K562 (cell line): ENCODE measurements at regions not wholly inside any gene's neighbourhood (a gene's known extent, or its start where the extent isn't known, plus 50 kb on each side); places are given as distances from the start of the nearest gene placed in this dataset.

ENCODE experiments used
- ATAC-seq: fragments of 200-7000 bp; cut with Tn5 transposase; 3 replicates; pipeline ENCODE4 v1.9.1; 2020; ENCODE audit warnings: moderate library complexity
- BruUV-seq: library from RNA; stranded (reverse); fragments of 400-500 nt; replicated peaks from 2 replicates; lab custom pipeline; 2021; lab: Mats Ljungman, UMichigan
- CTCF ChIA-PET: fragments of 300-600 bp; formaldehyde crosslinking; extraction: SDS; loops from one replicate; lab custom pipeline; 2021; ENCODE audit warnings: low intra/inter-chr PET ratio; lab: Yijun Ruan, JAX
- POLR2A ChIA-PET: fragments of 300-600, 350-650 bp; sonication (Branson Sonifier 250); formaldehyde crosslinking; extraction: SDS; loops from one replicate; lab custom pipeline; 2021; ENCODE audit warnings: antibody characterized with exemption, inconsistent platforms; lab: Yijun Ruan, JAX
- DNase-seq, 4 experiments: peaks; one replicate each; pipeline versions ENCODE4 v3.0.0 to v3.0.0-alpha.2; 2011 to 2018; ENCODE audit warnings: low spot score in 3 of 4, mixed read lengths in 3 of 4; ENCODE audit errors: extremely low read depth in 1 of 4
- FAIRE-seq: peaks from 2 replicates; lab custom pipeline; 2011; peaks lifted over from hg19 to GRCh38; lab: Jason Lieb, UNC
- H2AFZ ChIP-seq: 2 replicates; pipeline ENCODE4 v1.6.0; 2011; ENCODE audit warnings: low read depth, low read length, control low read depth, inconsistent platforms
- H3K27ac ChIP-seq: fragments of 200-600 bp; 3 replicates; pipeline ENCODE4 v1.8.0; 2011; ENCODE audit warnings: low read depth, mild to moderate bottlenecking, control low read depth, inconsistent platforms, low read length, moderate library complexity, mixed read lengths; ENCODE audit errors: extremely low read depth
- H3K27me3 ChIP-seq, 2 experiments: fragments of 300-600 bp in 1 of 2; 2 replicates in 1 of 2; 3 replicates in 1 of 2; pipeline versions ENCODE4 v1.6.0 to v1.8.0; 2011; ENCODE audit warnings: inconsistent platforms in 2 of 2, low read length in 2 of 2, mild to moderate bottlenecking in 1 of 2, mixed read lengths in 1 of 2, moderate library complexity in 1 of 2; ENCODE audit not compliant: control insufficient read depth in 2 of 2, insufficient read depth in 2 of 2
- H3K36me3 ChIP-seq: fragments of 300-600 bp; 3 replicates; pipeline ENCODE4 v1.8.0; 2011; ENCODE audit warnings: mild to moderate bottlenecking, low read length, inconsistent platforms; ENCODE audit not compliant: control insufficient read depth, insufficient read depth
- H3K4me1 ChIP-seq, 2 experiments: fragments of 200-600 bp in 1 of 2; replicated peaks in 1 of 2; 2 replicates in 1 of 2; 3 replicates in 1 of 2; pipeline versions ENCODE4 v1.5.1 to v1.8.0; 2011; ENCODE audit warnings: inconsistent platforms in 2 of 2, low read length in 2 of 2, mild to moderate bottlenecking in 1 of 2, mixed read lengths in 1 of 2, moderate library complexity in 1 of 2; ENCODE audit not compliant: control insufficient read depth in 2 of 2, insufficient read depth in 2 of 2
- H3K4me2 ChIP-seq: 2 replicates; pipeline ENCODE4 v1.6.1; 2011; ENCODE audit warnings: low read length, control low read depth, inconsistent platforms, mixed read lengths; ENCODE audit not compliant: insufficient read depth
- H3K4me3 ChIP-seq: fragments of 200-600 bp; sonication (generic), shearing (Covaris generic); 2 replicates; pipeline ENCODE4 v1.5.1; 2016; ENCODE audit warnings: control low read depth, inconsistent platforms
- H3K79me2 ChIP-seq: fragments of 200-600 bp; 3 replicates; pipeline ENCODE4 v1.8.0; 2011; ENCODE audit warnings: low read length, inconsistent platforms; ENCODE audit not compliant: control insufficient read depth, insufficient read depth
- H3K9ac ChIP-seq, 2 experiments: 2 replicates each; pipeline versions ENCODE4 v1.6.0 to v1.6.1; 2011; ENCODE audit warnings: low read depth in 2 of 2, low read length in 2 of 2, control low read depth in 1 of 2, inconsistent platforms in 1 of 2, mild to moderate bottlenecking in 1 of 2, mixed read lengths in 1 of 2; ENCODE audit not compliant: insufficient read depth in 1 of 2
- H3K9me1 ChIP-seq: one replicate; pipeline ENCODE4 v1.6.0; 2011; ENCODE audit warnings: inconsistent platforms, mild to moderate bottlenecking, low read length, moderate library complexity; ENCODE audit not compliant: control insufficient read depth, insufficient read depth
- H3K9me3 ChIP-seq: replicated peaks from 2 replicates; pipeline ENCODE4 v1.5.1; 2011; ENCODE audit warnings: low read depth, low read length, inconsistent platforms; ENCODE audit not compliant: control insufficient read depth, insufficient read depth
- H4K20me1 ChIP-seq: replicated peaks from 2 replicates; pipeline ENCODE4 v1.6.1; 2011; ENCODE audit warnings: low read length, inconsistent platforms, mixed read lengths; ENCODE audit not compliant: control insufficient read depth, insufficient read depth
- ATF7 ChIP-seq: fragments of 450-650 bp; IDR thresholded peaks from 2 replicates; pipeline ENCODE4 v1.7.1; 2014; ENCODE audit warnings: mild to moderate bottlenecking, moderate library complexity
- CTCF ChIP-seq, 3 experiments: IDR thresholded peaks in 2 of 3; conservative IDR thresholded peaks in 1 of 3; 2 replicates each; pipeline ENCODE4 v1.5.1; 2011 to 2012; ENCODE audit warnings: low read length in 3 of 3, mild to moderate bottlenecking in 3 of 3, control low read depth in 2 of 3, improper control_type of control experiment in 1 of 3, inconsistent platforms in 1 of 3, low read depth in 1 of 3, mixed read lengths in 1 of 3, moderate library complexity in 1 of 3; ENCODE audit not compliant: insufficient read depth in 2 of 3
- DACH1 ChIP-seq: fragments of 450-650 bp; IDR thresholded peaks from 2 replicates; pipeline ENCODE4 v1.6.1; 2018; ENCODE audit not compliant: partially characterized antibody
- FOXJ3 ChIP-seq: sonication (generic); formaldehyde crosslinking; IDR thresholded peaks from 2 replicates; pipeline ENCODE4 v1.4.0; 2020; ENCODE audit warnings: mild to moderate bottlenecking, missing genetic modification reagents
- MIER1 ChIP-seq: fragments of 450-650 bp; IDR thresholded peaks from 2 replicates; pipeline ENCODE4 v1.6.1; 2016; ENCODE audit warnings: antibody characterized with exemption, mild to moderate bottlenecking, low read depth
- MTA1 ChIP-seq: fragments of 450-650 bp; IDR thresholded peaks from 2 replicates; pipeline ENCODE4 v1.6.1; 2017; ENCODE audit warnings: borderline replicate concordance
- POLR3G ChIP-seq: IDR thresholded peaks from 2 replicates; pipeline ENCODE4 v1.6.1; 2011; ENCODE audit not compliant: insufficient read length, insufficient replicate concordance; ENCODE audit errors: extremely low read depth
- RAD21 ChIP-seq, 2 experiments: fragments of 250-450 bp in 1 of 2; fragments of 450-650 bp in 1 of 2; sonication (Bioruptor Pico) in 1 of 2; formaldehyde crosslinking in 1 of 2; IDR thresholded peaks in 1 of 2; conservative IDR thresholded peaks in 1 of 2; 2 replicates each; pipeline versions ENCODE4 v1.4.0 to v1.8.0; 2020 to 2022; ENCODE audit warnings: mild to moderate bottlenecking in 2 of 2, moderate library complexity in 1 of 2
- SMC3 ChIP-seq: conservative IDR thresholded peaks from 2 replicates; pipeline ENCODE4 v1.6.1; 2011; ENCODE audit warnings: low read depth, low read length, improper control_type of control experiment; ENCODE audit not compliant: insufficient read depth
- SPI1 ChIP-seq: IDR thresholded peaks from 2 replicates; pipeline ENCODE4 v1.6.1; 2011; ENCODE audit warnings: low read depth, low read length, control low read depth, borderline replicate concordance
- WGBS: fragments of 100-300 bp; shearing (Covaris generic); methylation state at CpG from one replicate; pipeline ENCODE4 v1.1.6; 2016; ENCODE audit warnings: low coverage, mixed read lengths; ENCODE audit not compliant: insufficient coverage; ENCODE audit errors: missing lambda C conversion rate; 5-methylcytosine and 5-hydroxymethylcytosine counted together
- in situ Hi-C: fragments of 300-500 bp; cut with MboI; formaldehyde crosslinking; loops from 4 replicates; pipeline ENCODE4 v1.15.0; 2018; ENCODE audit warnings: inconsistent platforms, mixed read lengths
- intact Hi-C: fragments of 100-400 bp; cut with micrococcal nuclease; formaldehyde crosslinking; loops from 2 replicates; pipeline ENCODE4 v1.14.2; 2022
- TF ChIP-seq, protein P1 (sequence below): sonication (generic); formaldehyde crosslinking; IDR thresholded peaks from 2 replicates; pipeline ENCODE4 v1.5.0; 2020; ENCODE audit warnings: missing genetic modification reagents

- Histone ChIP-seq H3K79me2 (no peaks in the 10 kb centered on the region), H3K27me3 (no peaks in the 10 kb centered on the region), H3K36me3 (no peaks in the 10 kb centered on the region), H3K9me1 (no peaks in the 10 kb centered on the region), H3K4me2 (no peak overlapping the region), H4K20me1 (no peaks in the 10 kb centered on the region), H3K9me3 (no peaks in the 10 kb centered on the region), H3K27ac (no peak overlapping the region), H3K9ac (no peak overlapping the region), H2AFZ (no peak overlapping the region), H3K4me1 (no peaks in the 10 kb centered on the region), H3K4me3 (no peak overlapping the region)
- BruUV-seq: no TSS peak
- DNase-seq (no peak), ATAC-seq (no peak), FAIRE-seq (no peak)
- POLR2A ChIA-PET: interaction anchor here (0.6 kb wide), 1 partner anchor 108 kb away, joined by 3 read pairs; no protein-coding TSS in a partner anchor
- WGBS: 0% methylated on average over 3 of the region's 3 CpGs
- in situ Hi-C loops (no loop called here), intact Hi-C loops (no loop called here)
- CTCF ChIA-PET: no interaction called here
- no peak for TF ChIP-seq FOXJ3 (CRISPR knock-in tag)
- no peak for TF ChIP-seq MIER1
- no peak for TF ChIP-seq POLR3G
These were observed 993.4 kb upstream of the EEF2KMT start for GRCh38 chr16:6091021-6091420.

DNA sequence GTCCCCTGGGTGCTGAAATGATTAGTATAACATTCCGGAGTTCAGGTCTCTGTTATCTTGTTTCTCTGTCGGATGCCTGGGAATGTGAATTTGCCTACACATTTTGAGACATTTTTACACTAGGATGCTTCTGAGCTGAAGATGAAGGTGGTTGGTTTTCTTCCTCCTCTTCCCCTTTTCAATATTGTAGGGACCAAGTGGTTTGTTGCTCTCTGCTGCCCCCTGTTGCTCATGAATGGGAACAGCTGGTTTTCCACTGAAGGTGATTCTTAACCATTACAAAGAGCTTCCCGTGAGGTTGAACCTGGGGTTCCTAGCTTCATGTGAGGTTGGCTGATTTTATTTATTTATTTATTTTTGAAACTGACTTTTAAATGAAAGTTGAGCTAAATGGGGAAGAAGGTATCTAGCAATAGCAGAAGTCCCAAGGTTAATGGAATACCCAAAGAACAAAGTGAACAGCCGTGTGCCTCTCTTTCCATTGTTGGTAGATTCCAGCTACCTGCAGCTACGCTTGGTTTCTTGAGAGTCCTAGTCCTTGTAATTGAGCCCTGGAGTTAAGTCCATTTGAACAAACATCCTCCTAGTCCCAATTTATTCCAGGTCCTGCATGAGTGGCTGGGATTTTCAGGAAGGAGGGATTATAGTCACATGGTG, 983.9 kb upstream of the EEF2KMT start:
- no TSS peak for BruUV-seq
- peak; percentile 89 for FAIRE-seq

More for the DNA sequence above, 983.9 kb upstream of the EEF2KMT start:
- peak; percentile 59 to 78 (median 75) for TF ChIP-seq CTCF (IDR thresholded peaks at IDR 0.05 in 2 of 3, conservative IDR thresholded peaks at IDR 0.05 in 1 of 3; ENCODE audit: insufficient read depth in 2 of 3, low read depth in 1 of 3, low read length in 3 of 3)
- no peak for TF ChIP-seq ATF7
- TF ChIP-seq, protein P1, sequence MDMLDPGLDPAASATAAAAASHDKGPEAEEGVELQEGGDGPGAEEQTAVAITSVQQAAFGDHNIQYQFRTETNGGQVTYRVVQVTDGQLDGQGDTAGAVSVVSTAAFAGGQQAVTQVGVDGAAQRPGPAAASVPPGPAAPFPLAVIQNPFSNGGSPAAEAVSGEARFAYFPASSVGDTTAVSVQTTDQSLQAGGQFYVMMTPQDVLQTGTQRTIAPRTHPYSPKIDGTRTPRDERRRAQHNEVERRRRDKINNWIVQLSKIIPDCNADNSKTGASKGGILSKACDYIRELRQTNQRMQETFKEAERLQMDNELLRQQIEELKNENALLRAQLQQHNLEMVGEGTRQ (CRISPR knock-in tag): no peak
- TF ChIP-seq SMC3: peak; percentile 61; the same call in 1 of the 2 replicates
- peak in 1 of 2 experiments; percentile 66; a peak in 3 of 4 replicates for TF ChIP-seq RAD21 (CRISPR knock-in tag; conservative IDR thresholded peaks at IDR 0.05 in 1 of 2, IDR thresholded peaks at IDR 0.05 in 1 of 2)
- peak; percentile 21 for TF ChIP-seq DACH1
- TF ChIP-seq SPI1: peak; percentile 78; the same call in 1 of the 2 replicates
- no peak for TF ChIP-seq MTA1
- Histone ChIP-seq H3K27me3 (no peaks in the 10 kb centered on the region; a peak in 1 of 5 replicates), H4K20me1 (no peaks in the 10 kb centered on the region), H2AFZ (no peak overlapping the region), H3K4me3 (no peak overlapping the region), H3K79me2 (no peaks in the 10 kb centered on the region), H3K4me1 (no peaks in the 10 kb centered on the region), H3K27ac (no peak overlapping the region), H3K9me3 (no peaks in the 10 kb centered on the region), H3K9ac (no peak overlapping the region), H3K36me3 (no peaks in the 10 kb centered on the region), H3K9me1 (no peaks in the 10 kb centered on the region), H3K4me2 (no peak overlapping the region)
- whole genome bisulfite sequencing: 9% methylated on average over 5 of the region's 5 CpGs
- CTCF ChIA-PET: no interaction called here
- POLR2A ChIA-PET: interaction anchor here (0.6 to 1.3 kb wide), 3 partner anchors 11 to 1554 kb away, joined by 4 to 6 read pairs (median 4); no protein-coding TSS in a partner anchor
- ATAC-seq (peak; percentile 72), DNase-seq (peak; percentile 57 to 74 (median 66))
- in situ Hi-C loops: no loop called here
- intact Hi-C loops: loop anchor here (1.0 kb wide), 1 partner anchor 65 kb away; no protein-coding TSS in a partner anchor
